HG03520 (cell line): ENCODE measurements at regions not wholly inside any gene's neighbourhood (a gene's known extent, or its start where the extent isn't known, plus 50 kb on each side); places are given as distances from the start of the nearest gene placed in this dataset.

ENCODE experiments used
- ATAC-seq: cut with Tn5 transposase; IDR thresholded peaks from one replicate; pipeline ENCODE4 v1.9.1; 2021; ENCODE audit warnings: mild to moderate bottlenecking, moderate library complexity; ENCODE audit not compliant: unreplicated experiment

DNA sequence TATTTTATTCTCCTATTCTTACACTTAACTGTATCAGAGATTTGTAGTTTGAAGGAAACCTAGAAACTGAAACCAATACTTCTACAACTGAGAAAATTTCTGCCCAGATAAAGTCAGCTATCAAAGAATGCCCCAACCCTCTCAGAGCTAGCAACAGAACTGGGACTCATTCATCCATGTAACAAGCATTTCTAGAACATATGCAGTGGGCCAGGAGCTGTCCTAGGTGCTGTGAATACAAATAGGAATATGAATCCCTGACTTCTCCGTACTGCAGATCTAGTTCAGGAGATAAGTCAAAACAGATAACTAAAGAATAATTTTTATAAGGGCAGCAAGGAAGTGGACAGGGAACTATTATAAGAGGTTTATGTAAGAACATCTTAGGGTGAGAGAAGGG lies 654.1 kb upstream of the NOX3 start:
- no peak for ATAC-seq

DNA sequence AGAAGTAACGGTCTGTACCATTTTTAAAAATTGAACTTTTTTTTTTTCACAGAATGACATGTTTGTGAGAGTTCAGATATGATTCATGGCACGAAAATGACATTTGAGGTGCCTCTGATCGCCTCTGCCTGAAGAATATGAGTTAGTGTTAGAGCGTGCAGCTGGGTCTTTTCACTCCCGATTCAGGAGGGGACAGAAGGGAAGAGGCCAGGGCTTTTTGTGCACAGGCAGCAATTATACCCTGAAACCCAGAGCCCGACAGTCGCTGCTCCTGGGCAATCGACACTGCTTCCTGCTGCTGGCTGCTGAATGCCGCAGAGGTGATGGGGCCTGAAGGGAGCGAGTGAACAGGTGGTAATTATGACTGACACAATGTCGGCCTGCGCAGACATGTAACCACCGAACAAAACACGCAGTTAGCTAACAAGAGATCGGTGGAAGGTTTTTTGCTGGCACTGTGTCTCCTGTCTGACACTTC lies 652.0 kb upstream of the NOX3 start:
- ATAC-seq, result no peak

DNA sequence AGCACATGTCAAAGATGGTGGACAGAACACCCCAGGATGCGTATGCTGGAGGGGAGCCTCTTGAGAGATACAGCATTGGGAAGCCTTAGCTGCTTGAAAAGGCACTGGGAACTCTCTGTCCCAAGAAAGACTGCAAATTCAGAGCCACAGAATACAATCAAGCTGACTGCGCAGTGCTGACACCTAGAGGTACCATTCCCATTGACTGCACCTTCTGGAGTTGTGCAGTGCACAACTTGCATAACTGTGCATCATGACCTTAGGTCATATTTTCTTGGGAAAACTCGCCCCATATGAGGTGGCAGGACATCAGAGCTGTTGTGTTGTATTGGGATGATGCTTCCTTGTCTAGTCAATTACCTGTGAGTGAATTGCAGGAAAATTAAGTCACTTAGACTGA lies 646.5 kb upstream of the NOX3 start:
- ATAC-seq, result no peak

DNA sequence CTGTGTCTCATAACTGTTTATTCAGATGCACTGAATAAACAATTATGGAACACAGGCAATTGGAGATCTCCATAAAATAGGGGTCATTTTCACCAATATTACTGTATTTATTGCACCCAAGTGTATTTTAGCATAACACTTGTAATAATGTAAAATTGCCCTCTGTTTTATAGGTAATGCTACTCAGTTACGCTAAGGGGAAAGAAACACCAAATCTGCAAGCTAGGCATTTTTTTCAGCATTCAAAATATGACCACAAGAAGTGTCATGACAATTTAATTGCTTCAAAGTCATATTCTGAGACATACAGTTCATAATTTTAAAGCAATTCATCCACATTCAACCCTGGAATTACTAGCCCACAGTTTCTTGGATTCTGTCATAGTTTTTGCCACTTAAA lies 643.2 kb upstream of the NOX3 start:
- no peak for ATAC-seq

DNA sequence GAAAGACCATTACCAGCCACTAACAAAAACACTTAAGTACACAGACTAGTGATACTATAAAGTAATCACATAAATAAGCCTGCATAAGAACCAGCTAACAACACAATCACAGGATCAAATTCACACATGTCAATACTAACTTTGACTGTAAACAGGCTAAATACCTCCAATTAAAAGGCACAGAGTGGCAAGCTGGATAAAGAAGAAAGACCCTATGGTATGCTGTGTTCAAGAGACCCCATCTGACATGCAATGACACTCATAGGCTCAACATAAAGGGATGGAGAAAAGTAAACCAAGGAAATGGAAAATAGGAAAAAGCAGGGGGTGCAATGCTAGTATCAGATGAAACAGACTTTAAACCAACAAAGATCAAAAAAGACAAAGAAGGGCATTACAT lies 631.8 kb upstream of the NOX3 start:
- no peak for ATAC-seq

DNA sequence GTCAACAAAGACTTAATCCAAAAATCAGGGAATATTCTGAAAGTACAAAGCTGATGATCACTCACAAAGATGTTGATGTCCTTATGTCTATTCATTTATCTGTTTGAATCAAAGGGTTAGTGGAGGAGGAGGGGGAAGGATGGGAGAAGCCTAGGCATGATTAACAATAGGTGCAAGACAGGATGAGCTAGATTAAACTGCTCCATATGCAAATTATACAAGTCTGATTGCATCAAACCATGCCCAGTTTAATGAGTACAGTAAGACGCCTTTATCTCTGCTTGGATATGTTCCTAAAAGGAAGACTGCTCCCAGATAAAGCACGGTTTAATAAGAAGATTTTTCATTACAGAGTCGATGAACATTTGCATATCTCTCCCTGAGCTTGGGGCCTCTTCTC lies 626.4 kb upstream of the NOX3 start:
- ATAC-seq, result no peak

DNA sequence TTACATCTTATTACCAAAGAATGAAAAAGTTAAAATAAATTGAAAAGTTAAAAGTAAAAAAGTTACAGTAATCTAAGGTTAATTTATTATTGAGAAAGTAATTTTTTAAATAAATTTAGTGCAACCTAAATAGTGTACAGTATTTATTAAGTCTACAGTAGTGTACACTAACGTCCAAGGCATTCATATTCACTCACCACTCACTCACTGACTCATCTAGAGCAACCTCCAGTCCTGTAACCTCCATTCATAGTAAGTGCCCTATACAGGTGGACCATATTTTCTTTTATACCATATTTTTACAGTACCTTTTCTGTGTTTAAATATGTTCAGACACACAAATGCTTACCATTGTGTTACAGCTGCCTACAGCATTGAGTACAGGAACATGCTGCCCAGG lies 624.7 kb upstream of the NOX3 start:
- ATAC-seq, result no peak

DNA sequence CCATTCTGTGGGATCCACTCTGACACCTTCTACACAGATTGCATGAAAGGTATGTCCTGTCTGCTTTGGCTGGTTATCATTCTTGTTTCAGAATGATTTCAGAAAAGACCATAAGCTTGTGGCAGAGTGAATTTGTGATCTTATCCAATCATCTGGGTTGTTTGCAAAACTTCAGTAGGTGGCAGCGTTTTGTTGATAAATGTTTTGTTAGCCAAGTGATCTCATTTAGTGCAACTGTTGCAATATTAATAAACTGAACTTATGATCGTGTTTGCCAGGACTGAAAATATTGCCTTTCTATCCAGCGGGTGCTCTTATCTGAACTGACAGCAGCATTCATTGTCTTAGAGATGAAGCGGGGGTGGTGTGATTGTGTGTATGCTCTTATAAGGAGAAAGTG lies 613.2 kb upstream of the NOX3 start:
- ATAC-seq, result no peak

DNA sequence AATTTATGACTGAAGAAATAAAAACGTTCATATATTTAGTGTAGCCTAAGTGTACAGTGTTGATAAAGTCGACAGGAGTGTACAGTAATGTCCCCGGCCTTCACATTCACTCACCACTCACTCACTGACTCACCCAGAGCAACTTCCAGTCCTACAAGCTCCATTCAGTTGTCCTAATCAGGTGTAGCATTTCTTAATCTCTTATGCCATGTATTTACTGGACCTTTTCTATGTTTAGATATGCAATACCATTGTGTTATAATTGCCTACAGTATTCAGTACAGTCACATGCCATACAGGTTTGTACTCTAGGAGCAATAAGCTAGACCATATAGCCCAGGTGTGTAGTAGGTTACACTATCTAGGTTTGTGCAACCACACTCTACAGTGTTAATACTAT lies 610.2 kb upstream of the NOX3 start:
- ATAC-seq, result no peak

DNA sequence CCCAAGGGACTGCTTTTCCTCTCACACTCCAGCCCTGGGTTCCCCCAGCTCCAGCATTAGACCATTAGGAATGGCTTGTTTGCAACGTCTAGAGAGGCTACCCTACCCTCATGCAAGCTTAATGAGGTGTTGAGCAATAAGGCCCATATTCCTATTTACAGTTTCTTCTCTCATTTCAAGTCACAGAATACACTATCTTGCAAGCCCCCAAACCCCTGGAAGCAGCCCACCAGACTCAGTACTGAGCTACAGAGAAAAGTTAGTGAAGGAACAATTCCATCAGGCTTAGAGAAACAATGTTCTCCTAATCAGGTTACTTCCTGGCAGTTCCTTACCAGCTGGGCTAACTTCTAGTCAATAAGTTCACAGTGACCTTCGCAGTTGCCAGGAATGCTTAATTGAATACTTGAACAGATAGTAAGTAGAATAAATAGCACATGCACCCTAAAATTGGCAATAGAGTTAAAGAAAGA lies 606.5 kb upstream of the NOX3 start:
- ATAC-seq, result no peak

DNA sequence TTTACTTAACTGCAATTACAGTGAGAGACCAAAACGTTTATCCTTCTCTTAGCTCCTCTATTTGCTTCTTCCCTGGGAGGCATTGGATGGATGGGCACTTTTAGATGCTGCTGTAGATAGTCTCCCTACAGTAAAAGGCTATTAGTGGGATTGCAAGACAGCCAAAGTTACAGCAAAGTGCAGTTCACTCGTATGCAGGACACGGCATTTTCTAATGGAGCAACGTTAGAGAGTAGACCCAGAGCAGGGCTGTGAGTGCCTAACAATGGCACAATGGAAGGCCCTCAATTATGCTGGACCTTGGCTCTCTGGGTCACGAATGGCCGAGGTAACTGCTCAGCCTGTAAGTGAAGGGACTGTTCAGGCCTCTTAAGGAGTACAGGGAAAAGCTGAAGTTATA lies 605.8 kb upstream of the NOX3 start:
- no peak for ATAC-seq

DNA sequence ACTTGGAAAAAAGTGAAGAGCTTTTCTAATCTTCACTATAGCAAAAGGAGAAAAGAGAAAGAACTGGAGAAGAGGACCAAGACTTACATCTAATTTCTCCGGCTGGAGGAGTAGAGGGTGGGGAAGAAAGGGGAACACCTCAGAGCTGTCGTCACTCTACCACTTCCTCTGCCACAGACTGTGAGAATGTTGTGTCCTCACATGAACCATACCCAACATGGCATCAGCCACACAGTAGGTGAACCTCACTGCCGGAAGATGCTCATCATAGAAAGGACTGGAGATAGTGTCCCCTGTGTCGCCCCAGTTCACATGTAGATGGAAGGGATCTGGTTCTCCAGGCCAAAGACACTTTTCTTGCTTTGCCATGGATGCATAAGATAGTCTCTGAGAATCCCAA lies 604.4 kb upstream of the NOX3 start:
- ATAC-seq, result no peak

DNA sequence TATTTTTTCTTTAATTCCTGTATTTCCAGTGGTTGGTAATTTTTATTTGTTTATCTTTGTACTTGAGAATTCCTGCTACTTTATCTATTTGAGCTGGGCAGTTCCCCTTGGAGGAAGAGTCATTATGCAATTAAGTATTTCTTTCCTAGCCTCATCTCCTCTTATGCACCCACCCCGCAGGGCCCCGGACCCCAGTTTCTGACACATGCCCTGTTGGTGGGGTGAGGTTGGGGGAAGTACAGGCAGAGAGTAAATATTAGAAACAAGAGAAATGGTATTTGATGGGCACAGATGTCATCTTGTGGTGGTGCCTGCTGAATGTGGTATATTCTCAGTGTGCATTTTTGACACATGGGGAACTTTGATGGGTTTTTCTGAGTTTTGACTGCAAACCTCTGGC lies 602.7 kb upstream of the NOX3 start:
- ATAC-seq, result no peak

DNA sequence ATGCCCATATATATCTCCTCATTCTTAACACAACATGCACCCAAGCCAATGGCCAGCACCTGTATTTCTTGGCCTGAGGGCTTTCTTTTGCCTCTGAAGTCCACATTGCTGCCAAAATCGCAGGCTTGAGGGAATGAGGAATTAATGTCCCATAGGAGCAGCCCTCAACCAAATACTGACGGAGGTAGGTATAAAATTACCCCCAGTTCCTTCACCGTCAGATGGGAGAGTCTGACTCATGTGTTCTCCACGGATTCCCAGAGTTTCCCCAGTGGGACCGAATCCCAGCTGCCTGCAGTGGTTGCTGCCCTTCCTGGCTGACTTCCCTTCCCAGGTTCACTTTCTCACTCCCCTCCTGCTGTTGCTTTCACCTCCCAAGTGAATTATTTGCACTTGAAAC lies 602.2 kb upstream of the NOX3 start:
- ATAC-seq, result no peak

DNA sequence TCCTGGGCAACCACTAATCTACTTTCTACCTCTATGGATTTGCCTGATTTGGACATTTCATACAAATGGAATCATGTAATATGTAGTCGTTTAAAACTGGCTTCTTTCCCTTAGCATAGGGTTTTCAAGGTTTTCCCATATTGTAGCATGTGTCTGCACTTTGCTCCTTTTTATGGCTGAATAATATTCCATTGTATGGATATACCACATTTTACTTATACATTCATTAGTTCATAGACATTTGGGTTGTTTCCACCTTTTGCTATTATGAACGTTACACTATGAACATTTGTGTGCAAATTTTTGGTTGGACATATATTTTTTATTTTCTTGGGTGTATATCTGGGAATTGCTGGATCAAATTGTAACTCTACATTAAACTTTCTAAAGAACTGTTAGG lies 600.4 kb upstream of the NOX3 start:
- ATAC-seq, result no peak

DNA sequence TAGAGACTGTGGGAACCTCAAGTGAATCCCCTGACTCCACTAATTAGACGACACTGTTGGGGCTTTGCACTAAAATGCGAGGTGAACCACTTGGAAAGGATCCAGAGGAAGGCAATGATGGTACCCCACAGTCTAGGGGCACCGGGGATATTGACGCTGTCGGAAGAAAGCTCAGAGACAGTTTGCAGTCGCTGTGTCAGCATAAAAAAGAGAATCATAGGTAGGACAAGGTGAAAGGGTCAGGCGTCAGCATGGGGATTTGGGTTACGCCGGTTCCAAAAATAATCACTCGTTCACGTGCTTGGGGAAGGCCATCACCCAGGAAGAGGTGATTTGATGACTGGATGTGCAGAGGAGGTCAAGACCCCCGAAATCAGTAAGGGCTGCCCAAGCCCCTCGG lies 598.0 kb upstream of the NOX3 start:
- ATAC-seq, result no peak

DNA sequence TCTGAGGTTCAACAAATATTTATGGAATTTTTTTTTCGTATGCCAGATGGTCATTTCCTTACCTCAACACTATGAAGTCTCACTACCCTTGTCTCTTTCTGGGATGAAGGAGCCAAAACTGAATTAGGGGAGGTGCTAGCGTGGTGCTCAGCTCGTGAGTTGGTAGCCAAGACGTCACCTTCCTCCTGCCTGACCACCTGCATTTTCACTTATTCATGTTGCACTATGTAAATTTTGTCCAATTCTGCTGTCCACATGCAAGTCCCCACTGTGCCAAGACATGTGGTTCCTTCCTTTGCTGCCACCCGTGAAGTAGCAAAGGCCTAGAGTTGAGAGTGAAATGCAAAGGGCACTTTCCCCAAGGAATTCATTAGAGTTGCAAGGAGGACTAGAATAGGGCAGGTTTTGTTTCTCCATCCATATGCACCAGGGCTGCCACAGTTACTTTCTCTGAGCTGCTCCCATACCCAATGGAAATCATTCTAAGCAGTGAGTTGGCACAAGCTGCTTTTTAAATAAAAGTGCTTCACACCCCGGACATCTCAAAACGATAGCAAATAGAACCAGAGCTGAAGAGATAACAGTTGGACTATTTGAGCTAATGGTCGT lies 591.3 kb upstream of the NOX3 start:
- ATAC-seq, result no peak

DNA sequence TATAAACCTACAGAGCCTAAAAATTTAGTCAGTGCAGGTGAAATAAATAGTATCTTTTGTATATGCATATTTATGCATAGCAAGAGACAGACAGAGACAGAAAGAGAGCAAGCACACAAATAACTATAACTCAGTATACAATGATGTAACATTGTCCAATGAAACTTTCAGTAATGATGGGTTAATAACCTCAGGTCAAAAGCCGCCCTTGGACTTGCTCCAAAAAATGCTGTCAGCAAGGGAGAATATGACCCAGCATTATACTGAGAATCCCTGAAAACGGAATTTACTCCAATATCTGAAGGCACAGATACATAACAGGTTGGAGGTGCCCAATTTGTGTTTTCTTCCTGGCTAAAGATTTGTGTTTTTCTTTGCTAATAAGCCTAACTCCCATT lies 590.6 kb upstream of the NOX3 start:
- ATAC-seq, result no peak

DNA sequence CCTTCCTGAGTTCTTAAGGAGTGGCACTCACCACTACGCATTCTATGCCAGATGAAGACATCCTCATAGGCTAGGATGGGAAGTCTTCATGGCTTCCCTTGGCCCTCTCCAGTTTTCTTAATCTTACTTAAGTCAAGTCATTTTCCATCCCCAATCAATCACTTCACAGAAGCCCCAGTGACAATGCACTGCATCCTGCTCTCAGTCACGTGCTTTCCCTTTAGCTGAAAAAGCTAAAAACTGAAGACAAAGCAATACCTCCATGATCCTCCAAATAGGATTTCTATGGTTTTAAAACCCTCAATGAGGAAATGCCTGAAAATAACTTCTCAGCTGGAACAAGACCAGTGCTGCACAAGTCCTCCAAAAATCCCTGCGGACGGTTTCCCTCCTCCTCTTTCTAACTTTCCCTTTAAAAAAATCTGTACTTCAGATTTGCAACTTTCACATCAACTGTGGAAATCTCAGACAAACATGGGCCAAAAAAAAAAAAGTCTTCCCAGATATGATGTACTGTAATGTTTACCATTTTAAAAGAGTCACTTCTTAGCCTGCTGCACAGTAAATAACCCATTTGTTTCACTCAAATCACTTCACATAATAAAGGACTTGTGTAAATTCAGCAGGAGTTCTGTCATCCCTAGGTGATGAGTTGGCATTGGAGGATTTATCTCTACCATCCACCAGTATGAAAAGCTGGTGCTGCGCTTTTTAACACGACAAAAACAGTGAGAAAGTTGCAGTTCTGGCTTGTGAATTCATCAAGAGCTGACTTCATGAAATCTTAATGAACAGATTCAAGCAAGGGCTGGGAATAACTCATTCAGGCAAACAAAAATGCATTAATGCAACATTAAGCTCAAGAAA lies 590.0 kb upstream of the NOX3 start:
- no peak for ATAC-seq

DNA sequence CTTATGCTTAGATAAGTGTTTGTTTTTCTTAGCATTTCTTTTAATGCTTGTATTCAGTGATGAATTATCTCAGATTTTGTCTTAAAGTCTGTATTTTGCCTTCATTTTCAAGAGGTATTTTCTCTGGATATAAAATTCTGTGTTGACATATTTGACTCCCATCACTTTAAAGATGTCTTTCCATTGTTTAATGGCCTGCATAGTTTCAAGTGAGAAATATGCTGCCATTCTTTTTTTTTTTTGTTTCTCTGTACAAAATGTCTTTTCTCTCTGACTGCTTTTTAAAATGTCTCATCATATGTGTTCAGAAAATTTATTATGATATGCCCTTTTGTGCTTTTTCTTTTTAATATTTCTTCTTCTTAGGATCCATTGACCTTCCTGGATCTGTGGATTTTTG lies 578.0 kb upstream of the NOX3 start:
- ATAC-seq, result no peak

DNA sequence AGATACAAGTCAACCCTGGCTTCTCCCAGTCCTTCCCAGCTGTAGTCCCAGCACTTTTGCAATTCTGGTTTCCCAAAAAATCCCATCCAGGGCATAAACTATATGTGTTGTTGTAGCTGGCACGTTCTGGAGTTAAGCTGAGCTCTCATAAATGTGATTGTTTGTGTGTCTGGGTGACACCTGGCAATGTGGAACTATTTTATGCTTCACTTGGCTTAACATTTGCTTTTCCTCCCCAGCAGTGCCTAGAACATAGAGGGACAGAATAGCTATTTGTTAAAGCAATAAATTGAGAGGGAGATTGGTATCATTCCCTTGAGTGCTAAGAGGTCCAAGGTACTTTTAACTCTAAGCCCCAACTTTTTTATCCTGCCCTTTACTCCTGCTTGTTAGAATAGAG lies 575.9 kb upstream of the NOX3 start:
- ATAC-seq, result no peak

DNA sequence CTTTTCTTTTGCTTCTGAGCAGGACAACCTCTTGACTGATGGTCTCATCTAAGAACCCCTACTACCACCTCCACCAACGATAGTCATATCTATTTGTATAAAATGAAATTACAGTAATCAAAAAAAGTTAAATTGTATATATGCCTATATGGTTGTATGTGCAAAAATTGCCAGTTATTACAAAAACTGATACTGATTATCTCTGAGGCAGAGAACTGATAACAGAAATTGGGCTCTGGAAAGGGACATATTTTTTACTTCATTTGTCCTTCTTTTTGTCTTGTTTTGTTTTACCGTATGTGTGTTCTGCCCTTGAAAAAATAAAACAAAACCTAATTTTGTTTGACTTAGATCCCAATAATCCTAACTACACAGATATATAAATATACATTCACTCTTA lies 574.4 kb upstream of the NOX3 start:
- ATAC-seq, result no peak
